ENCODE measurements at regions not wholly inside any gene's neighbourhood (a gene's known extent, or its start where the extent isn't known, plus 50 kb on each side); places are given as distances from the start of the nearest gene placed in this dataset.

GRCh38 chr2:138871312-138871711 lies 91.1 kb upstream of the NXPH2 start:
- Histone ChIP-seq H3K4me3 (ENCODE audit: low read depth in 1 of 2, low read length in 2 of 2) (no peak overlapping the region), H3K79me2 (ENCODE audit: insufficient read depth, low read length) (no peaks in the 10 kb centered on the region), H4K20me1 (ENCODE audit: insufficient read depth, low read length) (no peaks in the 10 kb centered on the region), H3K4me1 (ENCODE audit: insufficient read depth, low read length) (no peaks in the 10 kb centered on the region), H3K9ac (ENCODE audit: low read depth, low read length) (no peak overlapping the region), H2AFZ (ENCODE audit: low read depth, low read length) (no peak overlapping the region), H3K9me3 (ENCODE audit: insufficient read depth, low read length, severe bottlenecking) (peaks cover 3% of the 10 kb centered on the region), H3K4me2 (ENCODE audit: insufficient read depth, low read length) (no peak overlapping the region), H3K27me3 (ENCODE audit: insufficient read depth, low read length, poor library complexity) (no peaks in the 10 kb centered on the region), H3K27ac (ENCODE audit: low read length) (no peak overlapping the region), H3K36me3 (ENCODE audit: insufficient read depth, low read length) (no peaks in the 10 kb centered on the region)
- DNase-seq: no peak
- TF ChIP-seq CTCF (IDR thresholded peaks at IDR 0.05; ENCODE audit: borderline replicate concordance, extremely low read depth, low read length, poor library complexity, severe bottlenecking) (no peak), EZH2 (IDR thresholded peaks at IDR 0.05; ENCODE audit: borderline replicate concordance, low read depth, low read length, severe bottlenecking) (no peak)
- ATAC-seq (ENCODE audit: insufficient read depth, low read depth): no peak

- no peak overlapping the region for H2AFZ ChIP-seq (ENCODE audit: low read depth, low read length)
- no peak overlapping the region for H3K4me2 ChIP-seq (ENCODE audit: insufficient read depth, low read length)
- H4K20me1 ChIP-seq (ENCODE audit: insufficient read depth, low read length): no peaks in the 10 kb centered on the region
- no peaks in the 10 kb centered on the region for H3K27me3 ChIP-seq (ENCODE audit: insufficient read depth, low read length, poor library complexity)
- no peak overlapping the region for H3K27ac ChIP-seq (ENCODE audit: low read length)
- DNase-seq (no peak), ATAC-seq (ENCODE audit: insufficient read depth, low read depth) (no peak)
- no peaks in the 10 kb centered on the region for H3K4me1 ChIP-seq (ENCODE audit: insufficient read depth, low read length)
- no peak overlapping the region for H3K9ac ChIP-seq (ENCODE audit: low read depth, low read length)
- no peaks in the 10 kb centered on the region for H3K36me3 ChIP-seq (ENCODE audit: insufficient read depth, low read length)
- TF ChIP-seq CTCF (IDR thresholded peaks at IDR 0.05; ENCODE audit: borderline replicate concordance, extremely low read depth, low read length, poor library complexity, severe bottlenecking) (no peak), EZH2 (IDR thresholded peaks at IDR 0.05; ENCODE audit: borderline replicate concordance, low read depth, low read length, severe bottlenecking) (no peak)
- no peaks in the 10 kb centered on the region for H3K79me2 ChIP-seq (ENCODE audit: insufficient read depth, low read length)
- H3K9me3 ChIP-seq (ENCODE audit: insufficient read depth, low read length, severe bottlenecking): peaks cover 3% of the 10 kb centered on the region
- no peak overlapping the region for H3K4me3 ChIP-seq (ENCODE audit: low read depth in 1 of 2, low read length in 2 of 2)
Measured at GRCh38 chr2:138867341-138867740, 87.2 kb upstream of the NXPH2 start.

GRCh38 chr2:138866797-138867196 lies 86.6 kb upstream of the NXPH2 start:
- H3K4me1 ChIP-seq (ENCODE audit: insufficient read depth, low read length): no peaks in the 10 kb centered on the region
- TF ChIP-seq CTCF (IDR thresholded peaks at IDR 0.05; ENCODE audit: borderline replicate concordance, extremely low read depth, low read length, poor library complexity, severe bottlenecking) (no peak), EZH2 (IDR thresholded peaks at IDR 0.05; ENCODE audit: borderline replicate concordance, low read depth, low read length, severe bottlenecking) (no peak)
- ATAC-seq (ENCODE audit: insufficient read depth, low read depth): no peak

GRCh38 chr2:138853761-138854160 lies 73.6 kb upstream of the NXPH2 start:
- Histone ChIP-seq H3K9me3 (ENCODE audit: insufficient read depth, low read length, severe bottlenecking) (no peaks in the 10 kb centered on the region), H4K20me1 (ENCODE audit: insufficient read depth, low read length) (no peaks in the 10 kb centered on the region), H3K4me2 (ENCODE audit: insufficient read depth, low read length) (no peak overlapping the region), H2AFZ (ENCODE audit: low read depth, low read length) (no peak overlapping the region), H3K79me2 (ENCODE audit: insufficient read depth, low read length) (no peaks in the 10 kb centered on the region), H3K27ac (ENCODE audit: low read length) (no peak overlapping the region), H3K9ac (ENCODE audit: low read depth, low read length) (no peak overlapping the region), H3K27me3 (ENCODE audit: insufficient read depth, low read length, poor library complexity) (no peaks in the 10 kb centered on the region), H3K36me3 (ENCODE audit: insufficient read depth, low read length) (no peaks in the 10 kb centered on the region), H3K4me3 (ENCODE audit: low read depth in 1 of 2, low read length in 2 of 2) (no peak overlapping the region), H3K4me1 (ENCODE audit: insufficient read depth, low read length) (no peaks in the 10 kb centered on the region)
- TF ChIP-seq EZH2 (IDR thresholded peaks at IDR 0.05; ENCODE audit: borderline replicate concordance, low read depth, low read length, severe bottlenecking) (no peak), CTCF (IDR thresholded peaks at IDR 0.05; ENCODE audit: borderline replicate concordance, extremely low read depth, low read length, poor library complexity, severe bottlenecking) (no peak)
- no peak for DNase-seq
- no peak for ATAC-seq (ENCODE audit: insufficient read depth, low read depth)

More at GRCh38 chr2:138866797-138867196, 86.6 kb upstream of the NXPH2 start:
- Histone ChIP-seq H3K27ac (ENCODE audit: low read length) (no peak overlapping the region), H2AFZ (ENCODE audit: low read depth, low read length) (no peak overlapping the region), H3K79me2 (ENCODE audit: insufficient read depth, low read length) (no peaks in the 10 kb centered on the region), H3K9ac (ENCODE audit: low read depth, low read length) (no peak overlapping the region), H3K4me3 (ENCODE audit: low read depth in 1 of 2, low read length in 2 of 2) (no peak overlapping the region), H3K36me3 (ENCODE audit: insufficient read depth, low read length) (no peaks in the 10 kb centered on the region), H3K27me3 (ENCODE audit: insufficient read depth, low read length, poor library complexity) (no peaks in the 10 kb centered on the region), H3K9me3 (ENCODE audit: insufficient read depth, low read length, severe bottlenecking) (peaks cover 3% of the 10 kb centered on the region), H4K20me1 (ENCODE audit: insufficient read depth, low read length) (no peaks in the 10 kb centered on the region), H3K4me2 (ENCODE audit: insufficient read depth, low read length) (no peak overlapping the region)
- no peak for DNase-seq

All from DND-41 (cell line).